Suprapubic skin (tissue), 4 donors: ENCODE measurements at regions not wholly inside any gene's neighbourhood (a gene's known extent, or its start where the extent isn't known, plus 50 kb on each side); places are given as distances from the start of the nearest gene placed in this dataset.

ENCODE experiments used
- DNase-seq, 2 donors: peaks; one replicate each; pipeline ENCODE4 v3.0.0-alpha.2; 2019; ENCODE audit warnings: low spot score in 2 of 2
- H3K27ac ChIP-seq: fragments of 200-600 bp; sonication (generic); one replicate; pipeline ENCODE4 v1.5.1; 2019
- H3K27me3 ChIP-seq: fragments of 200-600 bp; sonication (generic); one replicate; pipeline ENCODE4 v1.5.1; 2019
- H3K36me3 ChIP-seq: fragments of 200-600 bp; sonication (generic); one replicate; pipeline ENCODE4 v1.5.1; 2019
- H3K4me1 ChIP-seq: fragments of 200-600 bp; sonication (generic); one replicate; pipeline ENCODE4 v1.5.1; 2019
- H3K4me3 ChIP-seq: fragments of 200-600 bp; sonication (generic); one replicate; pipeline ENCODE4 v1.5.1; 2019; ENCODE audit warnings: mild to moderate bottlenecking
- H3K9me3 ChIP-seq: fragments of 200-600 bp; sonication (generic); one replicate; pipeline ENCODE4 v1.5.1; 2019
- CTCF ChIP-seq, 2 donors: fragments of 200-600 bp in 1 of 2; fragments of 450-650 bp in 1 of 2; sonication (generic) in 1 of 2; IDR thresholded peaks; one replicate each; pipeline ENCODE4 v1.5.1; 2016 to 2019; ENCODE audit warnings: antibody characterized with exemption in 2 of 2, mild to moderate bottlenecking in 1 of 2, moderate library complexity in 1 of 2
- EP300 ChIP-seq: sonication (generic); formaldehyde crosslinking; IDR thresholded peaks from one replicate; pipeline ENCODE4 v1.6.1; 2017; ENCODE audit warnings: antibody characterized with exemption
- POLR2A ChIP-seq, 2 donors: fragments of 450-650 bp; IDR thresholded peaks; one replicate each; pipeline ENCODE4 v1.6.1; 2017; ENCODE audit warnings: antibody characterized with exemption in 2 of 2, mild to moderate bottlenecking in 2 of 2, moderate library complexity in 2 of 2
- POLR2AphosphoS5 ChIP-seq, 3 donors: sonication (generic); formaldehyde crosslinking; IDR thresholded peaks; one replicate each; pipeline ENCODE4 v1.6.1; 2017; ENCODE audit warnings: antibody characterized with exemption in 3 of 3
- WGBS: methylation state at CpG from one replicate; pipeline ENCODE4 v1.1.5; 2018; 5-methylcytosine and 5-hydroxymethylcytosine counted together

- Histone ChIP-seq H3K27ac (no peak overlapping the region), H3K4me3 (no peak overlapping the region), H3K4me1 (peaks cover 6% of the 10 kb centered on the region), H3K27me3 (no peaks in the 10 kb centered on the region), H3K9me3 (no peaks in the 10 kb centered on the region), H3K36me3 (no peaks in the 10 kb centered on the region)
- TF ChIP-seq POLR2AphosphoS5 (IDR thresholded peaks at IDR 0.05), result no peak
- no peak for TF ChIP-seq EP300
- no peak for TF ChIP-seq CTCF (IDR thresholded peaks at IDR 0.05)
- no peak for TF ChIP-seq POLR2A (IDR thresholded peaks at IDR 0.05)
- WGBS, result 92% methylated on average over 3 of the region's 3 CpGs
- no peak for DNase-seq
Measured at GRCh38 chr2:220496513-220496912, 869.1 kb downstream of the SLC4A3 start.

- H3K4me3 ChIP-seq, result no peak overlapping the region
- no peaks in the 10 kb centered on the region for H3K9me3 ChIP-seq
- H3K27me3 ChIP-seq, result no peaks in the 10 kb centered on the region
- no peaks in the 10 kb centered on the region for H3K36me3 ChIP-seq
- TF ChIP-seq EP300 (no peak), POLR2A (IDR thresholded peaks at IDR 0.05) (no peak), CTCF (IDR thresholded peaks at IDR 0.05) (no peak), POLR2AphosphoS5 (IDR thresholded peaks at IDR 0.05) (no peak)
- H3K4me1 ChIP-seq, result peaks cover 6% of the 10 kb centered on the region
- 16% methylated on average over 2 of the region's 2 CpGs for WGBS
- H3K27ac ChIP-seq, result no peak overlapping the region
- DNase-seq, result no peak
Measured at GRCh38 chr2:220499225-220499624, 871.8 kb downstream of the SLC4A3 start.

GRCh38 chr2:220502539-220502938 lies 875.1 kb downstream of the SLC4A3 start:
- 96% methylated on average over 3 of the region's 3 CpGs for WGBS
- Histone ChIP-seq H3K36me3 (no peaks in the 10 kb centered on the region), H3K4me3 (no peak overlapping the region), H3K9me3 (no peaks in the 10 kb centered on the region), H3K27me3 (no peaks in the 10 kb centered on the region), H3K4me1 (peaks cover 6% of the 10 kb centered on the region), H3K27ac (no peak overlapping the region)
- DNase-seq, result no peak
- TF ChIP-seq EP300 (no peak), POLR2AphosphoS5 (IDR thresholded peaks at IDR 0.05) (no peak), CTCF (IDR thresholded peaks at IDR 0.05) (no peak), POLR2A (IDR thresholded peaks at IDR 0.05) (no peak)

GRCh38 chr2:220503431-220503830 lies 876.0 kb downstream of the SLC4A3 start:
- 87% methylated on average over 4 of the region's 4 CpGs for WGBS
- Histone ChIP-seq H3K36me3 (no peaks in the 10 kb centered on the region), H3K4me3 (no peak overlapping the region), H3K27me3 (no peaks in the 10 kb centered on the region), H3K9me3 (no peaks in the 10 kb centered on the region), H3K4me1 (peaks cover 6% of the 10 kb centered on the region), H3K27ac (no peak overlapping the region)
- DNase-seq, result no peak
- TF ChIP-seq POLR2AphosphoS5 (IDR thresholded peaks at IDR 0.05) (no peak), CTCF (IDR thresholded peaks at IDR 0.05) (no peak), EP300 (no peak), POLR2A (IDR thresholded peaks at IDR 0.05) (no peak)

- H3K4me1 ChIP-seq, result no peaks in the 10 kb centered on the region
- no peak overlapping the region for H3K4me3 ChIP-seq
- no peak for TF ChIP-seq POLR2AphosphoS5 (IDR thresholded peaks at IDR 0.05)
- no peak for TF ChIP-seq POLR2A (IDR thresholded peaks at IDR 0.05)
- no peak for TF ChIP-seq CTCF (IDR thresholded peaks at IDR 0.05)
- no peak for TF ChIP-seq EP300
- H3K27me3 ChIP-seq, result no peaks in the 10 kb centered on the region
- no peak overlapping the region for H3K27ac ChIP-seq
- no peak for DNase-seq
- 48% methylated on average over 2 of the region's 2 CpGs for WGBS
- no peaks in the 10 kb centered on the region for H3K9me3 ChIP-seq
- no peaks in the 10 kb centered on the region for H3K36me3 ChIP-seq
Measured at GRCh38 chr2:220504938-220505503, 877.6 kb downstream of the SLC4A3 start.
